T47D (cell line): ENCODE measurements at regions not wholly inside any gene's neighbourhood (a gene's known extent, or its start where the extent isn't known, plus 50 kb on each side); places are given as distances from the start of the nearest gene placed in this dataset.

Experiments used
- DNase-seq, 2 experiments: peaks; one replicate each; pipeline versions ENCODE4 v3.0.0 to v3.0.0-alpha.2; 2011 to 2012; ENCODE audit warnings: low read depth in 1 of 2, low spot score in 1 of 2
- JUND ChIP-seq: IDR thresholded peaks from 2 replicates; pipeline ENCODE4 v1.6.1; 2012; ENCODE audit warnings: low read depth
- in situ Hi-C: cut with HindIII; loops from 2 replicates; pipeline ENCODE4 v1.10.0; 2016; ENCODE audit warnings: low sequenced_read_pairs, low pct_unique_long_range_greater_than_20kb

GRCh38 chr9:11432361-11432760 is 819.6 kb upstream of the PTPRD start:
- no peak for DNase-seq
- in situ Hi-C loops: no loop called here
- no peak for TF ChIP-seq JUND

DNA sequence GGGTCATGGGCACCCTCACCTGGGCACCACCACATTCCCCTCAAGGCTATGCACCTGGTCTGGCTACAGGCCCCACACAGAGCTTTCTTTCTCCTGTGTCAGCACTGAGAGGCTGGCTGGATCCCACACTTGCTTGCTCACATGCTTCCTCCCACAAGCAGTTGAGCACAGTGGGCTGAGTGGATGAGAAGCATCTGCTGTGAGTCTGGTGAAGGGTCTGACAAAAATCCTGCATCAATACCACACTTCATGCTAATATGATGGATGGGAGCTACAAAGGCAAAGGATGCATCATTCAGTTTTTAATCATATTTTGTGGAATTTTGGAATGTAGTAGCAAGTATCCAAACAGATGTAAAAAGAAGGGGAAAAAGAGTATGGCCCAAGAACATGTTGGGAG is 830.8 kb upstream of the PTPRD start:
- in situ Hi-C loops: no loop called here
- no peak for DNase-seq
- TF ChIP-seq JUND: no peak

DNA sequence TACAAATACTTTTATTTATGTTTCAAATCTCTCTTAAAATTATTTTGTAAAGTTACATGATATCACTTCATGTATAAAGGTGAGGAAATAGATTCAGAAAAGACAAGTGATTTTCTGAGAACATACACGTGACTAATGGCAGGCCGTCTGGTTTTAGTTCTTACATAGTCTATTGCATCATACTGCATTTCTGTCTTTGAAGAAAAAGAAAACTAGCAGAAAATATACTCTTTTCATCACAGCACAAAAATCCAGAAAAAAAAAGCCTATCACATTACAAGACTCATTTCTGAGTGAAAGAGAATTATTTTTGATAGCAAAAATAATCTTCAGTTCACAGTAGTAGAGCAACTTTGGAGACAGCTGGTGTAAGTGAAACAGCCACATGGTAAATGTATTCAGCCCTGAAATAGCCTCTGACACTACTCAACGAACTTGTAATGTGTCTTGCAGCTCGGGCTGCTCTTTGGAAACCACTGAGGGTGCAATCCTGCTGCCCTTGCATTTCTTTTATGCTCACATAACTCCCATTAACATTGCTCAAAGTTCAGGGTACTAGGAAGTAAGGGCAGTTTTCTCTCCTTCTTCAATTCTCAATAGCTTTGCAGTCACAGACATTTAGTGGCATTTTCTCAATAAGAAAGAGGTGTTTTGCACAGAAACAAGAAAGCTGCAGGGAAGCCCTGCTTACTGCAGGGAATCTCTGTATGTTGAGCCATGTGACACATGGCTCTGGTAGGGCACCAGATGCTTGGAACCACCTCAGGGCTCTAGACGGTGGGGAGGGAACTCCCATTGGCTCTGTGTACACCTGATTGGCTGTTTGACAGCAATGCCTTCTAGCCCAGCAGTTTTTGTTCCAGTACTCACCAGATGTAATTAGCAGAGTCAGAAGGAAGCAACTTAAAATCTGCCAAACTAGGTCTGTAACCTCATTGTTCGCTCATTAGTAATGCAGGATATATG is 845.3 kb upstream of the PTPRD start:
- DNase-seq: no peak
- TF ChIP-seq JUND: no peak

DNA sequence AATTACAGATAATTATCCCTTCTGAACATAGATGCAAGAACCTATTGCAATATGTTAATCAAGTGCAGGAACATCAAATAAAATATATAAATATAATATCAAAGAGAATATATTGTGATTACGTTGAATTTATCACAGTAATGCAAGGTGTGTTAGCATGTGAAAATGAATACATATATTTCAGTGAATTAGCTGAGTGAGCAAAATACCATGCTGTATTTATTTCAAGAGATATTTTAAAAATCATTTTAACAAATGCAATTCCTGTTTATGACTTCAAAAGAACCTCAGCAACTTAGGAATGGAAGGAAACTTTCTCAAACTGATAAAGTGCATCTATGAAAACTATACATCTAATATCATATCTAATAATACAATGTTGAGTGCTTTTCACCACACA is 856.9 kb upstream of the PTPRD start:
- TF ChIP-seq JUND: no peak
- in situ Hi-C loops: no loop called here
- DNase-seq: no peak

More for the DNA sequence above, 845.3 kb upstream of the PTPRD start:
- in situ Hi-C loops: no loop called here

GRCh38 chr9:11471321-11471720 is 858.5 kb upstream of the PTPRD start:
- TF ChIP-seq JUND: no peak
- no peak for DNase-seq
- in situ Hi-C loops: no loop called here

DNA sequence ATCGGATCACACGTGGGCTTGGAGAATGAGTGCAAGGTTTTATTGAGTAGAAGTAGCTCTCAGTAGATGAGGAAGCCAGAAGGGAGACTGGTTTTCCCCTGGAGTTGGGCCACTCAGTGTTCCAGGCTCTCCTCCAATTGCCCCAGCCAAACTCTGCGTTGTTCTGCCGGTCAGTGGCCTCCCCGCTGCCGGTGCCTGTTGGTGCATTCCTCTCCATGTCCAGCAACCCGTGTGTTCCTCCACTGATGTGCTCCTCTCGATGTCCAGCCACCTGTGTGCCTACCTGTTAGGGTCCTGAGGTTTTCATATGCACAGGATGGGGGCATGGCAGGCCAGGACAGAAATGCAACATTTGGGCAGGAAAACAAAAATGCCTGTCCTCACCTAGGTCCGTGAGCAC is 888.0 kb upstream of the PTPRD start:
- no peak for TF ChIP-seq JUND
- in situ Hi-C loops: no loop called here
- DNase-seq: no peak

- in situ Hi-C loops: no loop called here
- no peak for DNase-seq
- TF ChIP-seq JUND: no peak
Measured at GRCh38 chr9:11506980-11507379, 894.2 kb upstream of the PTPRD start.

- DNase-seq: no peak
- no peak for TF ChIP-seq JUND
- in situ Hi-C loops: no loop called here
Measured at GRCh38 chr9:11537566-11537965, 924.8 kb upstream of the PTPRD start.

- no peak for TF ChIP-seq JUND
- no peak for DNase-seq
- in situ Hi-C loops: no loop called here
Measured at GRCh38 chr9:11542781-11543180, 930.0 kb upstream of the PTPRD start.

DNA sequence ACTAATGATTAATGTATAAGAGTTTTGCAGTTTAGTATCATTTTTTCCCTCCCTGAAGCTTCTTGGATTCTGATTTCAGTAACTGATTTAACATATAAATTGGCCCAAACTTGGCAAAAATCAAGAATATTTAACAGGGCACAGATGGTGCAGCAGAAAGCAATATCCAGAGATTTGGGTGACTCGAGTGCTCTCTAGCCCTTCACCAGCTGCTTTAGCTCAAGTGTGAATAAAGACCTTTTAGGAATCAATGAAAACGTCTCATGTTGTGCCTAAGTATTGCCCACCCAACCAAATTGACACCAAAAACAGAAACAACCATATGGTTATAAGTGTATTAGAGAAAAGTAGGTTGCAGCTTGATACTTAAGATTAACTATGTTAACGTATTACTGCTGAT is 933.4 kb upstream of the PTPRD start:
- in situ Hi-C loops: no loop called here
- no peak for TF ChIP-seq JUND
- DNase-seq: no peak

- in situ Hi-C loops: no loop called here
- DNase-seq: no peak
- no peak for TF ChIP-seq JUND
Measured at GRCh38 chr9:11549311-11549794, 936.6 kb upstream of the PTPRD start.

- in situ Hi-C loops: no loop called here
- no peak for DNase-seq
- TF ChIP-seq JUND: no peak
Measured at GRCh38 chr9:11551106-11551505, 938.3 kb upstream of the PTPRD start.

DNA sequence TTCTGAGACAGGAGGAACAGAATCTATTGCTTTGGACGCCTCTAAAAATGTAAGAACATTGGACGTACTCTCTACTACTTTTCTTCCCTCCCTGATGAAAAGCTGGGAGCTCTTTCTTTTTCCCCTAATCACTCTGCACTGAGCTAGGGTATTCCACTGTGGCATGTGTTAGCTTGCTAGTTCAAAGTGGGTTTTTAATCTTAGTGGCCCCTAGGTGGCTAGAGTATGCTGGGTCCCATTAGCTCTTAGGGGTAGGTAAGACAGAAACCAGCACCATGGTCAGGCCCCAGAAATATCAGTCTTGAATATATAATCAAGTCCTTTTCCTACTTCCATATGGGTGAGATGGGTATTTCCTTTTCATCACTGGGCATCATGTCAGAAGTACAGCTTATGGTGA is 945.2 kb upstream of the PTPRD start:
- in situ Hi-C loops: no loop called here
- DNase-seq: no peak
- no peak for TF ChIP-seq JUND
